Caco-2 (cell line): ENCODE measurements at regions not wholly inside any gene's neighbourhood (a gene's known extent, or its start where the extent isn't known, plus 50 kb on each side); places are given as distances from the start of the nearest gene placed in this dataset.
"Not testable (repeated sequence)": the region's sequence is repeated elsewhere in the genome, so short reads cannot be mapped to it uniquely, and the experiment has no call there.

Experiments used
- BruUV-seq: library from RNA; stranded (reverse); fragments of 400-500 nt; replicated peaks from 2 replicates; lab custom pipeline; 2021; lab: Mats Ljungman, UMichigan
- CTCF ChIA-PET: fragments of 300-600 bp; sonication (Branson Sonifier 250); formaldehyde crosslinking; loops from one replicate; lab custom pipeline; 2022; ENCODE audit warnings: antibody characterized with exemption; lab: Charles Lee
- POLR2A ChIA-PET: fragments of 300-600 bp; sonication (Branson Sonifier 250); formaldehyde crosslinking; loops from one replicate; lab custom pipeline; 2022; ENCODE audit warnings: antibody characterized with exemption; lab: Charles Lee
- DNase-seq, 2 experiments: peaks; one replicate each; pipeline versions ENCODE4 v3.0.0 to v3.0.0-alpha.2; 2020 to 2022
- H3K27me3 ChIP-seq: replicated peaks from 2 replicates; pipeline ENCODE4 v1.6.0; 2011; ENCODE audit warnings: low read length; ENCODE audit not compliant: control insufficient read depth, insufficient read depth
- H3K36me3 ChIP-seq: 2 replicates; pipeline ENCODE4 v1.5.1; 2011; ENCODE audit warnings: low read length; ENCODE audit not compliant: control insufficient read depth, insufficient read depth
- H3K4me1 ChIP-seq: fragments of 250-450 bp; sonication (Bioruptor Pico); 2 replicates; pipeline ENCODE4 v1.5.1; 2020; ENCODE audit warnings: mild to moderate bottlenecking
- H3K4me3 ChIP-seq: 2 replicates; pipeline ENCODE4 v1.5.1; 2011; ENCODE audit warnings: low read depth, mild to moderate bottlenecking, control low read depth, low read length
- H3K9me3 ChIP-seq: fragments of 250-450 bp; sonication (Bioruptor Pico); 2 replicates; pipeline ENCODE4 v1.5.1; 2020; ENCODE audit warnings: mild to moderate bottlenecking, moderate library complexity
- H3K27ac Mint-ChIP-seq: one replicate; pipeline ENCODE4 v1.8.0; 2022; ENCODE audit warnings: mixed read lengths; ENCODE audit not compliant: unreplicated experiment
- H3K27me3 Mint-ChIP-seq: one replicate; pipeline ENCODE4 v1.8.0; 2022; ENCODE audit warnings: mixed read lengths; ENCODE audit not compliant: insufficient read depth, unreplicated experiment
- H3K36me3 Mint-ChIP-seq: one replicate; pipeline ENCODE4 v1.8.0; 2022; ENCODE audit warnings: mild to moderate bottlenecking, mixed read lengths; ENCODE audit not compliant: insufficient read depth, unreplicated experiment
- H3K4me1 Mint-ChIP-seq: one replicate; pipeline ENCODE4 v1.8.0; 2022; ENCODE audit warnings: low read depth, mixed read lengths; ENCODE audit not compliant: unreplicated experiment
- H3K4me3 Mint-ChIP-seq: one replicate; pipeline ENCODE4 v1.8.0; 2022; ENCODE audit warnings: mild to moderate bottlenecking, moderate library complexity, mixed read lengths; ENCODE audit not compliant: unreplicated experiment
- H3K9me3 Mint-ChIP-seq: one replicate; pipeline ENCODE4 v1.8.0; 2022; ENCODE audit warnings: mixed read lengths; ENCODE audit not compliant: unreplicated experiment
- CTCF ChIP-seq, 2 experiments: fragments of 200-600 bp in 1 of 2; IDR thresholded peaks; 1 replicate in 1 of 2; 2 replicates in 1 of 2; pipeline versions ENCODE4 v1.5.1 to v1.8.0; 2011 to 2022; ENCODE audit warnings: antibody characterized with exemption in 1 of 2, control low read depth in 1 of 2, inconsistent platforms in 1 of 2, low read depth in 1 of 2, low read length in 1 of 2, mild to moderate bottlenecking in 1 of 2, moderate library complexity in 1 of 2; ENCODE audit not compliant: insufficient read depth in 1 of 2, severe bottlenecking in 1 of 2, unreplicated experiment in 1 of 2
- intact Hi-C: fragments of 100-400 bp; cut with micrococcal nuclease; formaldehyde crosslinking; loops from one replicate; pipeline ENCODE4 v1.10.0; 2022; ENCODE audit not compliant: unreplicated experiment

GRCh38 chr9:751137-752051 lies 90.1 kb upstream of the DMRT1 start:
- no peak for TF ChIP-seq CTCF (IDR thresholded peaks at IDR 0.05; ENCODE audit: insufficient read depth in 1 of 2, low read depth in 1 of 2, low read length in 1 of 2, severe bottlenecking in 1 of 2, unreplicated experiment in 1 of 2)
- peaks cover 18% of the 10 kb centered on the region for H3K36me3 Mint-ChIP-seq
- Histone ChIP-seq H3K36me3 (no peaks in the 10 kb centered on the region; the same call in 1 of the 2 replicates), H3K4me1 (peaks cover 13% of the 10 kb centered on the region; the same call in 1 of the 2 replicates), H3K9me3 (no peaks in the 10 kb centered on the region), H3K4me3 (no peak overlapping the region), H3K27me3 (no peaks in the 10 kb centered on the region)
- BruUV-seq, result no TSS peak
- POLR2A ChIA-PET, result interaction anchor here (0.6 kb wide), 1 partner anchor 69 kb away, joined by 11 read pairs; no protein-coding TSS in a partner anchor
- peak in 1 of 2 experiments; percentile 24 for DNase-seq
- no peaks in the 10 kb centered on the region for H3K4me1 Mint-ChIP-seq
- H3K27ac Mint-ChIP-seq, result peak overlapping the region; percentile 19
- H3K9me3 Mint-ChIP-seq, result no peaks in the 10 kb centered on the region
- no peaks in the 10 kb centered on the region for H3K27me3 Mint-ChIP-seq
- CTCF ChIA-PET, result interaction anchor here (0.5 to 1.5 kb wide), 5 partner anchors 10 to 408 kb away, joined by 3 to 5 read pairs (median 4); no protein-coding TSS in a partner anchor
- H3K4me3 Mint-ChIP-seq, result no peak overlapping the region
- intact Hi-C loops, result no loop called here

GRCh38 chr9:752201-752600 lies 89.3 kb upstream of the DMRT1 start:
- intact Hi-C loops, result no loop called here
- no peaks in the 10 kb centered on the region for H3K27me3 ChIP-seq
- peaks cover 13% of the 10 kb centered on the region; the same call in 1 of the 2 replicates for H3K4me1 ChIP-seq
- POLR2A ChIA-PET, result no interaction called here
- Mint-ChIP-seq H3K4me3 (no peak overlapping the region), H3K27me3 (no peaks in the 10 kb centered on the region), H3K27ac (no peak overlapping the region), H3K36me3 (peaks cover 11% of the 10 kb centered on the region), H3K9me3 (no peaks in the 10 kb centered on the region), H3K4me1 (no peaks in the 10 kb centered on the region)
- no peaks in the 10 kb centered on the region; the same call in 1 of the 2 replicates for H3K36me3 ChIP-seq
- no peak for TF ChIP-seq CTCF (IDR thresholded peaks at IDR 0.05; ENCODE audit: insufficient read depth in 1 of 2, low read depth in 1 of 2, low read length in 1 of 2, severe bottlenecking in 1 of 2, unreplicated experiment in 1 of 2)
- CTCF ChIA-PET, result interaction anchor here (0.8 to 1.5 kb wide), 3 partner anchors 10 to 409 kb away, joined by 3 to 5 read pairs (median 4); no protein-coding TSS in a partner anchor
- no peaks in the 10 kb centered on the region for H3K9me3 ChIP-seq
- DNase-seq, result no peak
- no peak overlapping the region for H3K4me3 ChIP-seq
- BruUV-seq, result no TSS peak

GRCh38 chr9:752681-753200 lies 88.8 kb upstream of the DMRT1 start:
- Histone ChIP-seq H3K36me3 (no peaks in the 10 kb centered on the region), H3K27me3 (no peaks in the 10 kb centered on the region), H3K4me1 (peaks cover 13% of the 10 kb centered on the region; the same call in 1 of the 2 replicates), H3K4me3 (no peak overlapping the region), H3K9me3 (no peaks in the 10 kb centered on the region)
- POLR2A ChIA-PET, result no interaction called here
- H3K9me3 Mint-ChIP-seq, result no peaks in the 10 kb centered on the region
- H3K4me3 Mint-ChIP-seq, result no peak overlapping the region
- no peak for TF ChIP-seq CTCF (IDR thresholded peaks at IDR 0.05; ENCODE audit: insufficient read depth in 1 of 2, low read depth in 1 of 2, low read length in 1 of 2, severe bottlenecking in 1 of 2, unreplicated experiment in 1 of 2)
- H3K4me1 Mint-ChIP-seq, result no peaks in the 10 kb centered on the region
- no peak for DNase-seq
- BruUV-seq, result no TSS peak
- intact Hi-C loops, result no loop called here
- peaks cover 9% of the 10 kb centered on the region for H3K36me3 Mint-ChIP-seq
- H3K27me3 Mint-ChIP-seq, result no peaks in the 10 kb centered on the region
- CTCF ChIA-PET, result interaction anchor here (1.3 to 1.5 kb wide), 2 partner anchors 9 to 12 kb away, joined by 4 to 5 read pairs; no protein-coding TSS in a partner anchor
- no peak overlapping the region for H3K27ac Mint-ChIP-seq

GRCh38 chr9:753734-754133 lies 87.8 kb upstream of the DMRT1 start:
- H3K36me3 ChIP-seq, BruUV-seq, H3K27me3 ChIP-seq, H3K27me3 Mint-ChIP-seq, H3K4me3 ChIP-seq, H3K4me1 Mint-ChIP-seq, CTCF ChIA-PET, H3K9me3 ChIP-seq, H3K9me3 Mint-ChIP-seq, POLR2A ChIA-PET, DNase-seq, H3K36me3 Mint-ChIP-seq, H3K4me3 Mint-ChIP-seq, H3K27ac Mint-ChIP-seq, intact Hi-C loops: not testable (repeated sequence)
- peaks cover 13% of the 10 kb centered on the region; the same call in 1 of the 2 replicates for H3K4me1 ChIP-seq
